SU-DHL-6 (cell line): ENCODE measurements at regions not wholly inside any gene's neighbourhood (a gene's known extent, or its start where the extent isn't known, plus 50 kb on each side); places are given as distances from the start of the nearest gene placed in this dataset.

ENCODE experiments used
- H2AFZ ChIP-seq: fragments of 200-600 bp; sonication (generic); 2 replicates; pipeline ENCODE4 v1.6.1; 2014; ENCODE audit warnings: low read depth, mild to moderate bottlenecking, moderate library complexity, mixed read lengths, antibody characterized with exemption, low read length; ENCODE audit not compliant: severe bottlenecking
- H3F3A ChIP-seq: fragments of 200-600 bp; shearing (Covaris generic); 2 replicates; pipeline ENCODE4 v1.6.0; 2016; ENCODE audit warnings: antibody characterized with exemption, mild to moderate bottlenecking; ENCODE audit not compliant: insufficient read depth
- H3K27ac ChIP-seq: fragments of 200-600 bp; sonication (generic); 2 replicates; pipeline ENCODE4 v1.5.1; 2016; ENCODE audit warnings: low read depth, mild to moderate bottlenecking, low read length, moderate library complexity, mixed read lengths
- H3K27me3 ChIP-seq: fragments of 200-600 bp; sonication (generic), shearing (Covaris generic); 2 replicates; pipeline ENCODE4 v1.6.0; 2014; ENCODE audit warnings: mild to moderate bottlenecking, low read length
- H3K36me3 ChIP-seq: fragments of 200-600 bp; sonication (generic); 2 replicates; pipeline ENCODE4 v1.6.1; 2014; ENCODE audit warnings: mild to moderate bottlenecking, low read length, mixed read lengths
- H3K4me2 ChIP-seq: fragments of 300-600, 200-600 bp; shearing (Covaris generic), sonication (generic); 2 replicates; pipeline ENCODE4 v1.6.0; 2014; ENCODE audit warnings: low read length, low read depth, mild to moderate bottlenecking; ENCODE audit not compliant: poor library complexity, severe bottlenecking
- H3K4me3 ChIP-seq: fragments of 200-600 bp; sonication (generic); 2 replicates; pipeline ENCODE4 v1.5.1; 2014; ENCODE audit warnings: antibody characterized with exemption, low read length, mild to moderate bottlenecking, mixed read lengths; ENCODE audit not compliant: insufficient read depth, poor library complexity, severe bottlenecking
- H3K79me2 ChIP-seq: fragments of 200-600 bp; sonication (generic); 2 replicates; pipeline ENCODE4 v1.6.1; 2014; ENCODE audit warnings: mild to moderate bottlenecking, low read length, moderate library complexity; ENCODE audit not compliant: insufficient read depth
- H3K9ac ChIP-seq: fragments of 200-600 bp; sonication (generic); 2 replicates; pipeline ENCODE4 v1.7.0; 2014; ENCODE audit warnings: mild to moderate bottlenecking, low read length
- H3K9me2 ChIP-seq: fragments of 200-600 bp; sonication (generic); replicated peaks from 2 replicates; pipeline ENCODE4 v1.6.1; 2014; ENCODE audit warnings: low read length; ENCODE audit not compliant: insufficient read depth
- H3K9me3 ChIP-seq: fragments of 200-600 bp; sonication (generic); 2 replicates; pipeline ENCODE4 v1.6.1; 2014; ENCODE audit warnings: low read length, mixed read lengths; ENCODE audit not compliant: insufficient read depth
- H4K20me1 ChIP-seq: fragments of 200-600 bp; sonication (generic); 2 replicates; pipeline ENCODE4 v1.6.1; 2014; ENCODE audit warnings: low read depth, mild to moderate bottlenecking, antibody characterized with exemption, low read length, moderate library complexity, mixed read lengths
- EZH2phosphoT487 ChIP-seq: fragments of 200-600 bp; sonication (generic), shearing (Covaris generic); conservative IDR thresholded peaks from 2 replicates; pipeline ENCODE4 v1.6.1; 2018; ENCODE audit warnings: mild to moderate bottlenecking, antibody characterized with exemption, low read length, moderate library complexity, mixed read lengths
- TF ChIP-seq, protein P1 (sequence below): fragments of 200-600 bp; sonication (generic); IDR thresholded peaks from one replicate; pipeline ENCODE4 v1.5.1; 2017; ENCODE audit warnings: antibody characterized with exemption, mild to moderate bottlenecking, low read length, moderate library complexity; ENCODE audit not compliant: insufficient read depth, poor library complexity, severe bottlenecking

DNA sequence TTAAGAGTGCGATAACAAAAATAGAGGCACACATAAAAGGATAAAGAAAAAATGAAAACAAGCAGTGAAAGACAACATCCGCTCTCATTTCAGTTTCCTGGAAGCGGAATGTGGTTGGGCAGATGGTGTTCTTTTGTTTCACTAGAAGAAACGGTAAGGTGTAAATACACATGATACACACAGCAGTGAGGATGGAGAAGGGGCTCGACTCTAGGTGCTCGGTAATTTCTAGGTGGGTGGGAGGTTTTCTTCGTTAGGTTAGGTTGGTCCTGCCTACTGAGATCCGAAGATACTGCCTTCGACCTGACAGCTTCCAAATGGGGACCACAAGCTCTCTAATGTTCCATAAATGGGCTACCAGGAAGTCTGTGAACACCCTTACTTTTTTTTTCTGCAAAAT lies 1082.5 kb downstream of the BCL11B start:
- Histone ChIP-seq H3K4me2 (no peak overlapping the region), H3K9ac (no peak overlapping the region), H3K27me3 (no peaks in the 10 kb centered on the region), H3K27ac (no peak overlapping the region), H3K4me3 (no peak overlapping the region), H3K9me2 (no peaks in the 10 kb centered on the region), H3F3A (no peaks in the 10 kb centered on the region), H3K9me3 (no peaks in the 10 kb centered on the region), H4K20me1 (no peaks in the 10 kb centered on the region), H2AFZ (no peak overlapping the region), H3K36me3 (no peaks in the 10 kb centered on the region), H3K79me2 (no peaks in the 10 kb centered on the region)
- no peak for TF ChIP-seq EZH2phosphoT487

DNA sequence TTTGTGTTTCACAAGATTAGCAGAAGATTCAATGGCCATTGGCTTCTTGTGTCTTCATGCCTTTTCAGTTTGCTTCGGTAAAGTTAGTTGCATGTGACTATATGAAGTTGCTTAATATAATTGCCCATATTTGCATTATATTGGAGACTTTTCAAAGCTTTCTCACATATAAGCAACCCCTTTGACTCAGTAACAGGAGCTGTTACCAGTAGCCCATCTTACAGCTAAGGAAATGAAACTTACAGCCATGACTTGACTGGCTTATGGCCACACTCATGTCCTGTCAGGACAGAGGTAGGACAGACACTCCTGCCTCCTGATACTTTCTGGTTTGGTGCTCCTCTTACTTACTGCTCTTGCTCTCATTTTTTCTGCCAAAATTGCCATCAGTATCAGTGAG lies 1082.1 kb downstream of the BCL11B start:
- Histone ChIP-seq H3K4me2 (no peak overlapping the region), H3K79me2 (no peaks in the 10 kb centered on the region), H3K4me3 (no peak overlapping the region), H3F3A (no peaks in the 10 kb centered on the region), H3K27ac (no peak overlapping the region), H3K9me2 (no peaks in the 10 kb centered on the region), H3K36me3 (no peaks in the 10 kb centered on the region), H3K27me3 (no peaks in the 10 kb centered on the region), H3K9ac (no peak overlapping the region), H4K20me1 (no peaks in the 10 kb centered on the region), H3K9me3 (no peaks in the 10 kb centered on the region), H2AFZ (no peak overlapping the region)
- TF ChIP-seq, protein P1, sequence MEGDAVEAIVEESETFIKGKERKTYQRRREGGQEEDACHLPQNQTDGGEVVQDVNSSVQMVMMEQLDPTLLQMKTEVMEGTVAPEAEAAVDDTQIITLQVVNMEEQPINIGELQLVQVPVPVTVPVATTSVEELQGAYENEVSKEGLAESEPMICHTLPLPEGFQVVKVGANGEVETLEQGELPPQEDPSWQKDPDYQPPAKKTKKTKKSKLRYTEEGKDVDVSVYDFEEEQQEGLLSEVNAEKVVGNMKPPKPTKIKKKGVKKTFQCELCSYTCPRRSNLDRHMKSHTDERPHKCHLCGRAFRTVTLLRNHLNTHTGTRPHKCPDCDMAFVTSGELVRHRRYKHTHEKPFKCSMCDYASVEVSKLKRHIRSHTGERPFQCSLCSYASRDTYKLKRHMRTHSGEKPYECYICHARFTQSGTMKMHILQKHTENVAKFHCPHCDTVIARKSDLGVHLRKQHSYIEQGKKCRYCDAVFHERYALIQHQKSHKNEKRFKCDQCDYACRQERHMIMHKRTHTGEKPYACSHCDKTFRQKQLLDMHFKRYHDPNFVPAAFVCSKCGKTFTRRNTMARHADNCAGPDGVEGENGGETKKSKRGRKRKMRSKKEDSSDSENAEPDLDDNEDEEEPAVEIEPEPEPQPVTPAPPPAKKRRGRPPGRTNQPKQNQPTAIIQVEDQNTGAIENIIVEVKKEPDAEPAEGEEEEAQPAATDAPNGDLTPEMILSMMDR: no peak
- TF ChIP-seq EZH2phosphoT487: no peak

DNA sequence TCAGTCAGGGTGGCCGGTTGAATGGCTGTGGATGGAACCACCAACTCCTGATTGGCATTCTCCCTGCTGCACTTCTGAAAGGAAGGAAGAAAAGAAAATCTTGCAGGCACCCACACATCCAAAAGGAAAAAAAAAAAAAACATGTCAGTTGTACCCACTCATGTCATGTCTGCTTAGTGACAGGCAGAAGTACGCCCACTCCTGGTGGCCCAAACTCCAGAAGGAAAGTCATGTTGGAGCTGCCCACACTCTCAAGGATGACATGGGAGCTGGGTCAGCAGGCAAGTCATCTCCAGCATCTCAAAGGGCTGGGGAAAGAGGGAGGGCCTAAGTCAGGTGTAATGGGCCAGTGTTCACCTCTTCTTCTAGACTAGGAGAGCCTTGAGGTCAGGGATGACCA lies 1079.1 kb downstream of the BCL11B start:
- TF ChIP-seq, protein P1: no peak
- no peak for TF ChIP-seq EZH2phosphoT487
- H3F3A ChIP-seq: no peaks in the 10 kb centered on the region
- no peaks in the 10 kb centered on the region for H4K20me1 ChIP-seq
- H3K36me3 ChIP-seq: no peaks in the 10 kb centered on the region
- H2AFZ ChIP-seq: no peak overlapping the region
- H3K27me3 ChIP-seq: no peaks in the 10 kb centered on the region
- no peaks in the 10 kb centered on the region for H3K9me3 ChIP-seq
- no peak overlapping the region for H3K27ac ChIP-seq
- H3K4me2 ChIP-seq: no peak overlapping the region
- no peak overlapping the region for H3K4me3 ChIP-seq
- no peaks in the 10 kb centered on the region for H3K79me2 ChIP-seq
- no peaks in the 10 kb centered on the region for H3K9me2 ChIP-seq
- no peak overlapping the region for H3K9ac ChIP-seq

DNA sequence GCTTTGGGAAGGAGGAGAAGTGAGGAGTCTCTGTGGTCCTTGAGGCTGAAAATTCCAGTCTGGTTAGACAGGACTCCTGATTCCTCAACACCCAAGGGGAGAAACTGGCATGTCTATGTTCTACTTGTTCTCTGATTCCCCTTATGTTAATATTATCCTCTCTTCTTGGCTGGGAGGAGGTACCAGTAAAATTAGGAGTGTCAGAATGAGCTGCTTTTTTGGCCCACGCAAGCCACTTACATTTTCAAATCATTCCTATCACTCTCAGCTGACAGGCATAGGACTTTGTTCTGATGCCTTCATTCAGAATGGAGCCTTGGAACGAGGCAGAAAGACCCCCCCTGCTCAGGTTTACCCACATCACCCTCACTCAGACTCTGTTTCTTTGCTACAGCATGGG lies 1077.2 kb downstream of the BCL11B start:
- H4K20me1 ChIP-seq: no peaks in the 10 kb centered on the region
- H3K9ac ChIP-seq: no peak overlapping the region
- H3K27me3 ChIP-seq: no peaks in the 10 kb centered on the region
- no peaks in the 10 kb centered on the region for H3K79me2 ChIP-seq
- H3K4me3 ChIP-seq: no peak overlapping the region
- H3K27ac ChIP-seq: no peak overlapping the region
- H3F3A ChIP-seq: no peaks in the 10 kb centered on the region
- no peaks in the 10 kb centered on the region for H3K9me3 ChIP-seq
- no peak overlapping the region for H2AFZ ChIP-seq
- TF ChIP-seq, protein P1: no peak
- no peak for TF ChIP-seq EZH2phosphoT487
- no peak overlapping the region for H3K4me2 ChIP-seq
- no peaks in the 10 kb centered on the region for H3K36me3 ChIP-seq
- H3K9me2 ChIP-seq: no peaks in the 10 kb centered on the region
